ENCODE measurements at regions not wholly inside any gene's neighbourhood (a gene's known extent, or its start where the extent isn't known, plus 50 kb on each side); places are given as distances from the start of the nearest gene placed in this dataset.

DNA sequence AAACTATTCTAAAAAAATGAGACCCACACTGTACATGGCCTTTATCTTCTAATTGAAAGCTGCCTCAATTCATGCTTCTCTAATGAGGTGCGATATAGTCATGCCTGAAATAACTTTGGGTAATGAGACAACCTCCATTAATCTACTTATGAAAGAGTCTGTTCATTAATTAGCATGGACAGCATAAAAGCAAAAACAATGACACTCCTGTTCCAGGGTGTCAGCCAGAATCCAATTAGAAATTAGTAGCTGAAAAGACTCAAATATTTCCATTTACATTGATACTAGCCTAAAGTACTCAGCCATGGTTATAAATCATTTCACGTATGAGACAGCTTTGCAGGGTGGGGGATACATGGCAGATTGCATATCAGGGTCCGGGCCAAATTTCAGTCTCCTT, 288.7 kb downstream of the AKAIN1 start:
- TF ChIP-seq POLR2A (IDR thresholded peaks at IDR 0.05; ENCODE audit: low read length) (no peak), GATA1 (IDR thresholded peaks at IDR 0.05; ENCODE audit: low read depth, low read length) (no peak)

All from erythroblast (primary cell).